ENCODE measurements at regions not wholly inside any gene's neighbourhood (a gene's known extent, or its start where the extent isn't known, plus 50 kb on each side); places are given as distances from the start of the nearest gene placed in this dataset.

DNA sequence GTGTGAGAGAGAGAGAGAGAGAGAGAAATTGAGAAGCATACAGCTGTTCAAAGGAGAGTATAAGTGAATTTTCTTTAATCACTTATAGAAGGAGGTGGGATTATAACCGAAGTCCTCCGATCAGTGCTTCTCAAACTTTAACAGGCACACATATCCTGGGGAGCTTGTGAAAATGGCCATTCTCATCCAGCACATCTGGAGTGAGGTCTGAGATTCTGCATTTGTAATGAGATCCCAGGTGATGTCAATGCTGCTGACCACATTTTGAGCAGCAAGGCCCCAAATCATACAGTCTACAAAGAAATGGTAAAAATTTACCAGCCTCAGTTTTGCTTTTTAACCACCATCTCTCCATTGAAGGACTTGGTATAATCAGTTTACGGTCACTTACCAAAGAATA is 219.0 kb downstream of the PTEN start:
- TF ChIP-seq POLR2A (IDR thresholded peaks at IDR 0.05): no peak
- TF ChIP-seq, protein P1, sequence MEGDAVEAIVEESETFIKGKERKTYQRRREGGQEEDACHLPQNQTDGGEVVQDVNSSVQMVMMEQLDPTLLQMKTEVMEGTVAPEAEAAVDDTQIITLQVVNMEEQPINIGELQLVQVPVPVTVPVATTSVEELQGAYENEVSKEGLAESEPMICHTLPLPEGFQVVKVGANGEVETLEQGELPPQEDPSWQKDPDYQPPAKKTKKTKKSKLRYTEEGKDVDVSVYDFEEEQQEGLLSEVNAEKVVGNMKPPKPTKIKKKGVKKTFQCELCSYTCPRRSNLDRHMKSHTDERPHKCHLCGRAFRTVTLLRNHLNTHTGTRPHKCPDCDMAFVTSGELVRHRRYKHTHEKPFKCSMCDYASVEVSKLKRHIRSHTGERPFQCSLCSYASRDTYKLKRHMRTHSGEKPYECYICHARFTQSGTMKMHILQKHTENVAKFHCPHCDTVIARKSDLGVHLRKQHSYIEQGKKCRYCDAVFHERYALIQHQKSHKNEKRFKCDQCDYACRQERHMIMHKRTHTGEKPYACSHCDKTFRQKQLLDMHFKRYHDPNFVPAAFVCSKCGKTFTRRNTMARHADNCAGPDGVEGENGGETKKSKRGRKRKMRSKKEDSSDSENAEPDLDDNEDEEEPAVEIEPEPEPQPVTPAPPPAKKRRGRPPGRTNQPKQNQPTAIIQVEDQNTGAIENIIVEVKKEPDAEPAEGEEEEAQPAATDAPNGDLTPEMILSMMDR (IDR thresholded peaks at IDR 0.05): no peak
